Spleen (tissue), 7 donors: ENCODE measurements at regions not wholly inside any gene's neighbourhood (a gene's known extent, or its start where the extent isn't known, plus 50 kb on each side); places are given as distances from the start of the nearest gene placed in this dataset.

Experiments used
- POLR2A ChIP-seq, 3 donors: fragments of 450-650 bp; IDR thresholded peaks; one replicate each; pipeline ENCODE4 v1.5.1; 2017; ENCODE audit warnings: antibody characterized with exemption in 3 of 3, mild to moderate bottlenecking in 1 of 3
- TF ChIP-seq, protein P1 (sequence below), 11 experiments: fragments of 200-600 bp in 7 of 11; fragments of 450-650 bp in 4 of 11; sonication (generic) in 4 of 11; IDR thresholded peaks in 8 of 11; conservative IDR thresholded peaks in 3 of 11; 1 replicate in 7 of 11; 2 replicates in 4 of 11; pipeline versions ENCODE4 v1.4.0 to v1.8.0; 2016 to 2021; ENCODE audit warnings: antibody characterized with exemption in 11 of 11, inconsistent platforms in 4 of 11, mild to moderate bottlenecking in 1 of 11
- donor health status: DM: no; HTN: no; CAD: no; lungs with moderate emphysema.
- donor health status: DM: no; HTN: no; CAD: no.
- donor health status: DM: no; HTN: no; CAD: no.

- TF ChIP-seq, protein P1, sequence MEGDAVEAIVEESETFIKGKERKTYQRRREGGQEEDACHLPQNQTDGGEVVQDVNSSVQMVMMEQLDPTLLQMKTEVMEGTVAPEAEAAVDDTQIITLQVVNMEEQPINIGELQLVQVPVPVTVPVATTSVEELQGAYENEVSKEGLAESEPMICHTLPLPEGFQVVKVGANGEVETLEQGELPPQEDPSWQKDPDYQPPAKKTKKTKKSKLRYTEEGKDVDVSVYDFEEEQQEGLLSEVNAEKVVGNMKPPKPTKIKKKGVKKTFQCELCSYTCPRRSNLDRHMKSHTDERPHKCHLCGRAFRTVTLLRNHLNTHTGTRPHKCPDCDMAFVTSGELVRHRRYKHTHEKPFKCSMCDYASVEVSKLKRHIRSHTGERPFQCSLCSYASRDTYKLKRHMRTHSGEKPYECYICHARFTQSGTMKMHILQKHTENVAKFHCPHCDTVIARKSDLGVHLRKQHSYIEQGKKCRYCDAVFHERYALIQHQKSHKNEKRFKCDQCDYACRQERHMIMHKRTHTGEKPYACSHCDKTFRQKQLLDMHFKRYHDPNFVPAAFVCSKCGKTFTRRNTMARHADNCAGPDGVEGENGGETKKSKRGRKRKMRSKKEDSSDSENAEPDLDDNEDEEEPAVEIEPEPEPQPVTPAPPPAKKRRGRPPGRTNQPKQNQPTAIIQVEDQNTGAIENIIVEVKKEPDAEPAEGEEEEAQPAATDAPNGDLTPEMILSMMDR (IDR thresholded peaks at IDR 0.05 in 8 of 11, conservative IDR thresholded peaks at IDR 0.05 in 3 of 11): no peak
- no peak for TF ChIP-seq POLR2A (IDR thresholded peaks at IDR 0.05)
Observed at GRCh38 chr7:28236560-28236959, 56.0 kb upstream of the JAZF1 start.
